ENCODE measurements at regions not wholly inside any gene's neighbourhood (a gene's known extent, or its start where the extent isn't known, plus 50 kb on each side); places are given as distances from the start of the nearest gene placed in this dataset.

- H3K27ac ChIP-seq (ENCODE audit: low read depth, low read length, poor library complexity, severe bottlenecking) = no peak overlapping the region
- no peaks in the 10 kb centered on the region for H3K36me3 ChIP-seq (ENCODE audit: insufficient read depth, low read length, poor library complexity, severe bottlenecking)
- ChIA-PET CTCF (no interaction called here), POLR2A (ENCODE audit: low non-redundant PET) (no interaction called here)
- no peaks in the 10 kb centered on the region for H3K9me3 ChIP-seq (ENCODE audit: low read depth, low read length, poor library complexity, severe bottlenecking)
- no peak for DNase-seq (ENCODE audit: low spot score)
- intact Hi-C loops (cut with micrococcal nuclease; ENCODE audit: unreplicated experiment) = no loop called here
- no peak for TF ChIP-seq EZH2 (IDR thresholded peaks at IDR 0.05; ENCODE audit: borderline replicate concordance, low read depth, low read length, poor library complexity, severe bottlenecking)
- TF ChIP-seq, protein P1, sequence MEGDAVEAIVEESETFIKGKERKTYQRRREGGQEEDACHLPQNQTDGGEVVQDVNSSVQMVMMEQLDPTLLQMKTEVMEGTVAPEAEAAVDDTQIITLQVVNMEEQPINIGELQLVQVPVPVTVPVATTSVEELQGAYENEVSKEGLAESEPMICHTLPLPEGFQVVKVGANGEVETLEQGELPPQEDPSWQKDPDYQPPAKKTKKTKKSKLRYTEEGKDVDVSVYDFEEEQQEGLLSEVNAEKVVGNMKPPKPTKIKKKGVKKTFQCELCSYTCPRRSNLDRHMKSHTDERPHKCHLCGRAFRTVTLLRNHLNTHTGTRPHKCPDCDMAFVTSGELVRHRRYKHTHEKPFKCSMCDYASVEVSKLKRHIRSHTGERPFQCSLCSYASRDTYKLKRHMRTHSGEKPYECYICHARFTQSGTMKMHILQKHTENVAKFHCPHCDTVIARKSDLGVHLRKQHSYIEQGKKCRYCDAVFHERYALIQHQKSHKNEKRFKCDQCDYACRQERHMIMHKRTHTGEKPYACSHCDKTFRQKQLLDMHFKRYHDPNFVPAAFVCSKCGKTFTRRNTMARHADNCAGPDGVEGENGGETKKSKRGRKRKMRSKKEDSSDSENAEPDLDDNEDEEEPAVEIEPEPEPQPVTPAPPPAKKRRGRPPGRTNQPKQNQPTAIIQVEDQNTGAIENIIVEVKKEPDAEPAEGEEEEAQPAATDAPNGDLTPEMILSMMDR (conservative IDR thresholded peaks at IDR 0.05; ENCODE audit: low read depth, low read length) = no peak
- H3K4me1 ChIP-seq (ENCODE audit: insufficient read depth, low read length, poor library complexity, severe bottlenecking) = no peaks in the 10 kb centered on the region
- BruUV-seq (replicated peaks) = no TSS peak
- no peak overlapping the region for H3K4me3 ChIP-seq (ENCODE audit: low read depth, low read length, poor library complexity, severe bottlenecking)
- H3K27me3 ChIP-seq (replicated peaks; ENCODE audit: insufficient read depth, low read depth, low read length, poor library complexity) = no peaks in the 10 kb centered on the region
Observed at GRCh38 chr2:144571770-144572169, 51.9 kb upstream of the ZEB2 start.

GRCh38 chr2:144570566-144570965 is 50.6 kb upstream of the ZEB2 start:
- Histone ChIP-seq H3K4me3 (ENCODE audit: low read depth, low read length, poor library complexity, severe bottlenecking) (no peak overlapping the region), H3K27ac (ENCODE audit: low read depth, low read length, poor library complexity, severe bottlenecking) (no peak overlapping the region), H3K36me3 (ENCODE audit: insufficient read depth, low read length, poor library complexity, severe bottlenecking) (no peaks in the 10 kb centered on the region), H3K27me3 (replicated peaks; ENCODE audit: insufficient read depth, low read depth, low read length, poor library complexity) (no peaks in the 10 kb centered on the region), H3K9me3 (ENCODE audit: low read depth, low read length, poor library complexity, severe bottlenecking) (no peaks in the 10 kb centered on the region), H3K4me1 (ENCODE audit: insufficient read depth, low read length, poor library complexity, severe bottlenecking) (no peaks in the 10 kb centered on the region)
- no peak for DNase-seq (ENCODE audit: low spot score)
- ChIA-PET CTCF (no interaction called here), POLR2A (ENCODE audit: low non-redundant PET) (no interaction called here)
- BruUV-seq (replicated peaks) = no TSS peak
- TF ChIP-seq, protein P1 (conservative IDR thresholded peaks at IDR 0.05; ENCODE audit: low read depth, low read length) = no peak
- intact Hi-C loops (cut with micrococcal nuclease; ENCODE audit: unreplicated experiment) = no loop called here
